Liver (tissue), 7 donors: ENCODE measurements at regions not wholly inside any gene's neighbourhood (a gene's known extent, or its start where the extent isn't known, plus 50 kb on each side); places are given as distances from the start of the nearest gene placed in this dataset.

Experiments used
- DNase-seq: peaks from one replicate; pipeline ENCODE4 v3.0.0-alpha.2; 2017; ENCODE audit warnings: low spot score
- H3K27ac ChIP-seq, 2 donors: one replicate each; pipeline ENCODE4 v1.7.0; 2013; ENCODE audit warnings: inconsistent platforms in 2 of 2, low read length in 2 of 2, control low read depth in 1 of 2, low read depth in 1 of 2, mild to moderate bottlenecking in 1 of 2
- H3K27me3 ChIP-seq, 4 donors: one replicate each; pipeline versions ENCODE4 v1.6.1 to v1.7.0; 2013; ENCODE audit warnings: low read length in 3 of 4, inconsistent platforms in 1 of 4, mild to moderate bottlenecking in 1 of 4, moderate library complexity in 1 of 4; ENCODE audit not compliant: control insufficient read depth in 4 of 4, insufficient read depth in 4 of 4
- H3K36me3 ChIP-seq, 4 donors: one replicate each; pipeline versions ENCODE4 v1.6.1 to v1.7.0; 2013; ENCODE audit warnings: low read length in 3 of 4, mild to moderate bottlenecking in 3 of 4, low read depth in 1 of 4, moderate library complexity in 1 of 4; ENCODE audit not compliant: control insufficient read depth in 4 of 4, insufficient read depth in 3 of 4
- H3K4me1 ChIP-seq, 4 donors: one replicate each; pipeline versions ENCODE4 v1.6.1 to v1.7.0; 2013; ENCODE audit warnings: low read length in 3 of 4, mild to moderate bottlenecking in 3 of 4, moderate library complexity in 1 of 4; ENCODE audit not compliant: control insufficient read depth in 4 of 4, insufficient read depth in 4 of 4
- H3K4me3 ChIP-seq, 3 donors: one replicate each; pipeline versions ENCODE4 v1.6.1 to v1.7.0; 2013; ENCODE audit warnings: low read length in 3 of 3, control low read depth in 1 of 3, low read depth in 1 of 3, mild to moderate bottlenecking in 1 of 3
- H3K9ac ChIP-seq, 2 donors: one replicate each; pipeline ENCODE4 v1.7.0; 2013; ENCODE audit warnings: low read length in 2 of 2, mild to moderate bottlenecking in 2 of 2, moderate library complexity in 2 of 2, control low read depth in 1 of 2, low read depth in 1 of 2
- H3K9me3 ChIP-seq, 4 donors: one replicate each; pipeline versions ENCODE4 v1.6.1 to v1.7.0; 2013; ENCODE audit warnings: low read length in 3 of 4; ENCODE audit not compliant: control insufficient read depth in 4 of 4
- EGR1 ChIP-seq, 2 donors: IDR thresholded peaks; 2 replicates each; pipeline ENCODE4 v1.6.1; 2016 to 2018; ENCODE audit warnings: antibody characterized with exemption in 2 of 2, low read depth in 2 of 2
- FOXA1 ChIP-seq: IDR thresholded peaks from 2 replicates; pipeline ENCODE4 v1.6.1; 2016; ENCODE audit warnings: antibody characterized with exemption
- GABPA ChIP-seq, 2 donors: IDR thresholded peaks in 1 of 2; conservative IDR thresholded peaks in 1 of 2; 2 replicates each; pipeline ENCODE4 v1.6.1; 2016; ENCODE audit warnings: antibody characterized with exemption in 2 of 2, mild to moderate bottlenecking in 1 of 2, moderate library complexity in 1 of 2
- HNF4A ChIP-seq, 2 donors: conservative IDR thresholded peaks; 2 replicates each; pipeline ENCODE4 v1.6.1; 2016; ENCODE audit warnings: antibody characterized with exemption in 2 of 2, mild to moderate bottlenecking in 2 of 2
- JUND ChIP-seq, 2 donors: IDR thresholded peaks; 2 replicates each; pipeline ENCODE4 v1.6.1; 2016; ENCODE audit warnings: antibody characterized with exemption in 2 of 2
- NR2F2 ChIP-seq: IDR thresholded peaks from 2 replicates; pipeline ENCODE4 v1.6.1; 2016; ENCODE audit warnings: antibody characterized with exemption
- RAD21 ChIP-seq, 2 donors: IDR thresholded peaks; 2 replicates each; pipeline ENCODE4 v1.6.1; 2016; ENCODE audit warnings: antibody characterized with exemption in 2 of 2, mild to moderate bottlenecking in 2 of 2
- RXRA ChIP-seq, 2 donors: IDR thresholded peaks; 2 replicates each; pipeline ENCODE4 v1.6.1; 2017 to 2018; ENCODE audit warnings: antibody characterized with exemption in 2 of 2, mild to moderate bottlenecking in 1 of 2
- SP1 ChIP-seq: IDR thresholded peaks from 2 replicates; pipeline ENCODE4 v1.6.1; 2018; ENCODE audit warnings: antibody characterized with exemption, mild to moderate bottlenecking
- TAF1 ChIP-seq: conservative IDR thresholded peaks from 2 replicates; pipeline ENCODE4 v1.6.1; 2016; ENCODE audit warnings: antibody characterized with exemption, mild to moderate bottlenecking
- YY1 ChIP-seq: IDR thresholded peaks from 2 replicates; pipeline ENCODE4 v1.6.1; 2016; ENCODE audit warnings: antibody characterized with exemption, mild to moderate bottlenecking
- WGBS: extraction: QIAGEN DNeasy Blood & Tissue Kit; methylation state at CpG from one replicate; pipeline ENCODE4 v1.1.7; 2013; 5-methylcytosine and 5-hydroxymethylcytosine counted together
- TF ChIP-seq, protein P1 (sequence below): IDR thresholded peaks from 2 replicates; pipeline ENCODE4 v1.6.1; 2016; ENCODE audit warnings: antibody characterized with exemption
- TF ChIP-seq, protein P2 (sequence below): IDR thresholded peaks from 2 replicates; pipeline ENCODE4 v1.6.1; 2016; ENCODE audit warnings: antibody characterized with exemption, mild to moderate bottlenecking
- donor health status: healthy.
- donor health status: healthy.
- donor health status: healthy.
- donor health status: healthy.

DNA sequence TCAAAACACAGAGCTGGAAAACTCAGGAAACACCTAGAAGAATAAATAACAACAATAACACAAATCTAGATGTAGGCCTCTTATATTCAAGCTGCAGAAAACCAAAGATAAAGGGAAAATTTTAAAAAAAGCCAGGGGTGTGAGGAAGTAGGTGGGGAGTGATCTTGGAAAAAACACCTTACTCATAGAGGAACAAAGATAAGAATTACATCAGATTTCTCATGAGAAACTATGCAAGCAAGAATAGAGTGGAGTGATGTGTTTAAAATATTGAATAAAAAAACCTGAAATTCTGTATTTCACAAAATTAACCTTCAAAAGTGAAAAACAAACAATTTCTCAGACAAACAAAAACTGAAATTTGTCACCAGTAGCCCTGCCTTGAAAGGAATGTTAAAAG is 265.5 kb upstream of the RGS18 start:
- no peaks in the 10 kb centered on the region for H3K9me3 ChIP-seq
- no peak overlapping the region for H3K27ac ChIP-seq
- DNase-seq = no peak
- no peak overlapping the region for H3K4me3 ChIP-seq
- H3K4me1 ChIP-seq = no peaks in the 10 kb centered on the region
- H3K27me3 ChIP-seq = no peaks in the 10 kb centered on the region
- no peak overlapping the region for H3K9ac ChIP-seq
- no peak for TF ChIP-seq RXRA (IDR thresholded peaks at IDR 0.05)
- no peak for TF ChIP-seq EGR1 (IDR thresholded peaks at IDR 0.05; ENCODE audit: low read depth in 2 of 2)
- TF ChIP-seq, protein P1, sequence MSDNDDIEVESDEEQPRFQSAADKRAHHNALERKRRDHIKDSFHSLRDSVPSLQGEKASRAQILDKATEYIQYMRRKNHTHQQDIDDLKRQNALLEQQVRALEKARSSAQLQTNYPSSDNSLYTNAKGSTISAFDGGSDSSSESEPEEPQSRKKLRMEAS = no peak
- TF ChIP-seq FOXA1 = no peak
- TF ChIP-seq YY1 = no peak
- no peak for TF ChIP-seq RAD21 (IDR thresholded peaks at IDR 0.05)
- TF ChIP-seq, protein P2, sequence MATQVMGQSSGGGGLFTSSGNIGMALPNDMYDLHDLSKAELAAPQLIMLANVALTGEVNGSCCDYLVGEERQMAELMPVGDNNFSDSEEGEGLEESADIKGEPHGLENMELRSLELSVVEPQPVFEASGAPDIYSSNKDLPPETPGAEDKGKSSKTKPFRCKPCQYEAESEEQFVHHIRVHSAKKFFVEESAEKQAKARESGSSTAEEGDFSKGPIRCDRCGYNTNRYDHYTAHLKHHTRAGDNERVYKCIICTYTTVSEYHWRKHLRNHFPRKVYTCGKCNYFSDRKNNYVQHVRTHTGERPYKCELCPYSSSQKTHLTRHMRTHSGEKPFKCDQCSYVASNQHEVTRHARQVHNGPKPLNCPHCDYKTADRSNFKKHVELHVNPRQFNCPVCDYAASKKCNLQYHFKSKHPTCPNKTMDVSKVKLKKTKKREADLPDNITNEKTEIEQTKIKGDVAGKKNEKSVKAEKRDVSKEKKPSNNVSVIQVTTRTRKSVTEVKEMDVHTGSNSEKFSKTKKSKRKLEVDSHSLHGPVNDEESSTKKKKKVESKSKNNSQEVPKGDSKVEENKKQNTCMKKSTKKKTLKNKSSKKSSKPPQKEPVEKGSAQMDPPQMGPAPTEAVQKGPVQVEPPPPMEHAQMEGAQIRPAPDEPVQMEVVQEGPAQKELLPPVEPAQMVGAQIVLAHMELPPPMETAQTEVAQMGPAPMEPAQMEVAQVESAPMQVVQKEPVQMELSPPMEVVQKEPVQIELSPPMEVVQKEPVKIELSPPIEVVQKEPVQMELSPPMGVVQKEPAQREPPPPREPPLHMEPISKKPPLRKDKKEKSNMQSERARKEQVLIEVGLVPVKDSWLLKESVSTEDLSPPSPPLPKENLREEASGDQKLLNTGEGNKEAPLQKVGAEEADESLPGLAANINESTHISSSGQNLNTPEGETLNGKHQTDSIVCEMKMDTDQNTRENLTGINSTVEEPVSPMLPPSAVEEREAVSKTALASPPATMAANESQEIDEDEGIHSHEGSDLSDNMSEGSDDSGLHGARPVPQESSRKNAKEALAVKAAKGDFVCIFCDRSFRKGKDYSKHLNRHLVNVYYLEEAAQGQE = no peak
- TF ChIP-seq NR2F2 = no peak
- TF ChIP-seq GABPA (IDR thresholded peaks at IDR 0.05 in 1 of 2, conservative IDR thresholded peaks at IDR 0.05 in 1 of 2) = no peak
- no peak for TF ChIP-seq JUND (IDR thresholded peaks at IDR 0.05)
- no peaks in the 10 kb centered on the region for H3K36me3 ChIP-seq

DNA sequence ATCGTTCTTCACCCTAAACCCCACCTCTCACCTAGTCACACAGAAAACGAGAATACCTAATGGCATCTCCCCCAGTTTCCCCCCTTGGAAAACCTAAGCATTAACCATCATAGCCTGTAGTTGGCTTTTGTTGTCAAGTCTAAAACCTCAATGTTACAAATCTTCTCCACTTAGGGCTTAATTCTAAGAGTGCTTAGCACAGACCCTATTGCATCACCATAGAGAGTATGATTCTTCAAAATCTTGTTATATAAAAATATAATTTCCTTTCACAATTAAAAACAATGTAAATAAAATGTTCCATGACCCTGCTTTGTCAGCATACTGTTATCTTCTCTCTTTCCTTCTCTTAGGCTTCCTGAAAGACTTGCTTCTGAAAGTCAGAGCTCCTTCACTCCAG is 263.2 kb upstream of the RGS18 start:
- DNase-seq = no peak
- Histone ChIP-seq H3K36me3 (no peaks in the 10 kb centered on the region), H3K4me1 (no peaks in the 10 kb centered on the region), H3K4me3 (no peak overlapping the region), H3K9me3 (no peaks in the 10 kb centered on the region), H3K27me3 (no peaks in the 10 kb centered on the region), H3K9ac (no peak overlapping the region), H3K27ac (no peak overlapping the region)
- WGBS = 52% methylated on average over 2 of the region's 2 CpGs
- TF ChIP-seq JUND (IDR thresholded peaks at IDR 0.05) (no peak), RXRA (IDR thresholded peaks at IDR 0.05) (no peak), TAF1 (no peak), GABPA (IDR thresholded peaks at IDR 0.05 in 1 of 2, conservative IDR thresholded peaks at IDR 0.05 in 1 of 2) (no peak), SP1 (no peak), HNF4A (conservative IDR thresholded peaks at IDR 0.05) (no peak), RAD21 (IDR thresholded peaks at IDR 0.05) (no peak), FOXA1 (no peak)
- TF ChIP-seq, protein P2 = no peak
- TF ChIP-seq, protein P1 = no peak
